ENCODE measurements at regions not wholly inside any gene's neighbourhood (a gene's known extent, or its start where the extent isn't known, plus 50 kb on each side); places are given as distances from the start of the nearest gene placed in this dataset.

- no peak for TF ChIP-seq CTCF (IDR thresholded peaks at IDR 0.05; ENCODE audit: insufficient read depth, low read depth, low read length)
- no peak for TF ChIP-seq EZH2 (IDR thresholded peaks at IDR 0.05; ENCODE audit: insufficient read depth, low read length)
Measured at GRCh38 chr15:36481156-36481555, 98.3 kb upstream of the CDIN1 start.

Data from astrocyte (in vitro differentiated cells and primary cell).